Esophagus squamous epithelium (tissue), 4 donors: ENCODE measurements at regions not wholly inside any gene's neighbourhood (a gene's known extent, or its start where the extent isn't known, plus 50 kb on each side); places are given as distances from the start of the nearest gene placed in this dataset.

Experiments
- CTCF ChIP-seq, 6 experiments: fragments of 450-650 bp in 4 of 6; fragments of 200-600 bp in 2 of 6; sonication (generic) in 2 of 6; IDR thresholded peaks; one replicate each; pipeline ENCODE4 v1.5.1; 2016 to 2019; ENCODE audit warnings: antibody characterized with exemption in 6 of 6, mild to moderate bottlenecking in 4 of 6, moderate library complexity in 4 of 6
- POLR2A ChIP-seq, 4 donors: fragments of 450-650 bp; IDR thresholded peaks; one replicate each; pipeline ENCODE4 v1.6.1; 2017; ENCODE audit warnings: antibody characterized with exemption in 4 of 4, mild to moderate bottlenecking in 4 of 4, moderate library complexity in 3 of 4

GRCh38 chr17:65385071-65385470, 176.4 kb downstream of the AXIN2 start:
- no peak for TF ChIP-seq POLR2A (IDR thresholded peaks at IDR 0.05)
- TF ChIP-seq CTCF (IDR thresholded peaks at IDR 0.05) = no peak
